Ramos (cell line): ENCODE measurements at regions not wholly inside any gene's neighbourhood (a gene's known extent, or its start where the extent isn't known, plus 50 kb on each side); places are given as distances from the start of the nearest gene placed in this dataset.

Experiments
- in situ Hi-C: fragments of 300-500 bp; cut with MboI; formaldehyde crosslinking; loops from one replicate; pipeline ENCODE4 v1.14.3; 2022; ENCODE audit warnings: low sequenced_read_pairs; ENCODE audit not compliant: unreplicated experiment

DNA sequence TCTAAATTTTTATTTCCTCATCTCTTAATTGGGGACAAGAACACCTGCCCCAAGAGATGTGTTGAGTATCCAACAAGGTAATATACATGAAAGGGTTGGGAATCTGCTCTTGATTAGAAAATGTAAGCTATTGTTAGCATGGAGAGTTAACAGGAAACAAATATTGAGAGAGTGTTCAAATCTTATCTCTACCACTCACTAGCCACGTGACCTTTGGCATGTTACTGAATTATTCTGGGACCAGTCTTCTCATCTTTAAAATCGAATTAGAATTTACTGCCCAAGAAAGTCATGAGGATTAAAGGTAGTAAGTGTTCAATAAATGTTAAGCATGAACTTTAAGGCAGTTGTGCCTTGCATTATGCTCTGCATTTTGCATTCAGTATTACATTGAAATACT lies 184.7 kb downstream of the MID1IP1 start:
- in situ Hi-C loops = loop anchor here (25.0 kb wide), 1 partner anchor 199 kb away; no protein-coding TSS in a partner anchor

DNA sequence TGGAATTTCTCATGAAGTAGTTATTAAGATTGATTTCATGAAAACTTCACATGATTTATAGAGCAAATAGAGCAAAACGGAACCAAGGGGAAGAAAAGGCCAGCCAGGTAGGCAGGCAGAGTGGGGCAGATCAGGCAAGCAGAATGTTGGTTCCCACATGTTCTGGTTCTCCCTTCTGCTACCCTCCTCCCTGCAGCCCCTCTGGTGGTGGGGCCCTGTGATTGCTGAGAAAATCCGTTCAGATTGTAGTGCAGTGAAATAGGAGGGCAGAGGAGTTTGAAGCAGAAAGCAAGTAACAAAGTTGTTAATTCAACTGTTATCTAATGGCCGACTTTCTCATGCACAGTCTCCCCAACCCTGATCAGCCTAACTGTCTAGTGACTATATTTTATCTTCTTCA lies 185.3 kb downstream of the MID1IP1 start:
- in situ Hi-C loops = loop anchor here (25.0 kb wide), 1 partner anchor 199 kb away; no protein-coding TSS in a partner anchor

DNA sequence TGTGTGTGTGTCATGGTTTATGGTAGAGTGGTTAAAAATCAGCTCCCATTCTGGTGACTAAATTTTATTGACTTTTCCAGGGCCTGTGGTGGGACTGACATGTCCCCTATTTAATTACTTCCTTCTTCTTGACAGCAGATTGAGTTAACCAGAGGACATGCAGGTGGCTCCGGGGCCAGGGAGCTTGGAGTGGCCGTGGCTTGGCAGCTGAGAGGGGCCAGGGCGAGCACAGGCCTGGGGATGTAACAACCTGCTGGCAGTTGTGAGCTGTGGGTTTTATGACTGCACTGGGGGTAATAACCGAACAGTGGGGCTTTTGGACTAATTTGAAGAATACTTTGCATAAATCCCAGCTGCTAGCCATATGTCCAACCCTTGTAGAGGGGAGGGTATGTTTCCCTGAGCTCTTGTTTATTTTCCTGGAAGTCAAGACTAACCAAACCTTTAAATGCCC lies 186.0 kb downstream of the MID1IP1 start:
- in situ Hi-C loops = loop anchor here (25.0 kb wide), 1 partner anchor 200 kb away; no protein-coding TSS in a partner anchor

DNA sequence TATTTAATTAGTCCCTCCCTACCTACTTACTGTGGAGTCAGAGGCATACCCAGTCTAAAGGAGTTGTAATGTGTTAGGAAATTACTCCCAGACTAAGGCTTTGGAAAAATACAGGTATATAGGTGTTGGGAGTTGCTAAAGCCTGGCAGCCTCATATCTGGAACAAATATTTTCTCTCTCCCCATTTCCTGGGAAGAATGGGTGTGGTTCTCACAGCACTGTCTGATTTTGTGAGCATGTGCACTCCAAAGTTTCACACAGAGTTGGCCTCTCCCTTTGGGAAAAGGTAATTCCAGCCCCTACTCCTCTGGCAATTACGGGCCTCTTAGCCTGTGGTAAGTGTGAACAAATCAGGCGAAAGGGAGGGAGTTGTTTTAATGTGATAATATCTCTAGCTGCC lies 187.0 kb downstream of the MID1IP1 start:
- in situ Hi-C loops = loop anchor here (25.0 kb wide), 1 partner anchor 201 kb away; no protein-coding TSS in a partner anchor

DNA sequence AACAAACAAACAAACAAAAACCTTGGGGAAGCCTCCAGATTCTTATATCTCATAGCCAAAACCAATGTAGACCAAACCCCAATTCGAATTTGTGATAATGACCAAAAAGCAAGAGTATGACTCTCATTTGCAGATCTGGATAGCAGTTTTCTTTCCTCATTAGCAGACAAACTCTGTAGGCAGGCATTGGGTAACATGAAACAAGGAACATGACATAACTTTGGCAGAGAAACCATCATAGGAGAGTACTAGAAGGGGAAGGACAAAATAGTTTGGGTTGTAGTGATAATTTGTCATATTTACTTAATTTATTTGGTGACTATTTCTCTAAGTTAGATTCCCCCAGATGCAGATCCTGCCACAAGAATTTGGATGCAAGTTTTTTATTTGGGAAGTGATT lies 187.8 kb downstream of the MID1IP1 start:
- in situ Hi-C loops = loop anchor here (25.0 kb wide), 1 partner anchor 202 kb away; no protein-coding TSS in a partner anchor

DNA sequence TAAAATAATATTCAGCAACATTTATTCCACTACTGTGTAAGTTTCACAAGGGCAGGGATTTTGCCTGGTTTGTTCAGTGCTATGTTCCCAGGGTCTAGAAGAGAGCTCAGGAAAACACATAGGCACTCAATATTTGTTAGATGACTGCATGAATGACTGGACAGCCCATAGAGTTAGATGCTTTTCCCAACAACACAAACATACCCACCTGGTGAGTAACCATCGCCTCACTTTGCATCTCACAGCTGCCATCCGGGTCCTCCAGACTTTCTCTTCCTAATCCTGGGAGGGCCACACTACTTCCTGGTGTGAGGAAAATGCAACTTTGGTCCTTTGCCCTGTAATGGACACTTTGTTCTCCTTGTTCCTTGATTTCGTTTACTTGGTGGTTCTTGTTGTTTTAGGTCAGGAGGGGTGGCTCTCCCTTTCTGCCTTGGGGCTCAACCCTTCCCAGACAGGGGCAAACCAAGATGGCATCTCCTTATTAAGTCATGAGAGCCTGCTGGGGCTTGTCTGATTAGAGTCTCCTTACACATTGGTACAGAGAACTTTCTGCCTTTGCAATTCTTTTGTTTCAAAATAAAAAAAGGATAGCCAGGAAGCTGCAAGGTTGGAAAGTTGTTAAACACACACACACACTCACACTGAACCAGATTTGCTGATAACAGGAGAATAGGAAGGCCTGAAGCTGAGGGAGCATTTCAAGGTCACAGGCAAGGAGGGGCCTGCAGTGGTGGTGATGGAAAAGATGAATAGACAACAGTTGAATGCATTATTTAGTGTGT lies 190.6 kb downstream of the MID1IP1 start:
- in situ Hi-C loops = loop anchor here (25.0 kb wide), 1 partner anchor 205 kb away; no protein-coding TSS in a partner anchor

DNA sequence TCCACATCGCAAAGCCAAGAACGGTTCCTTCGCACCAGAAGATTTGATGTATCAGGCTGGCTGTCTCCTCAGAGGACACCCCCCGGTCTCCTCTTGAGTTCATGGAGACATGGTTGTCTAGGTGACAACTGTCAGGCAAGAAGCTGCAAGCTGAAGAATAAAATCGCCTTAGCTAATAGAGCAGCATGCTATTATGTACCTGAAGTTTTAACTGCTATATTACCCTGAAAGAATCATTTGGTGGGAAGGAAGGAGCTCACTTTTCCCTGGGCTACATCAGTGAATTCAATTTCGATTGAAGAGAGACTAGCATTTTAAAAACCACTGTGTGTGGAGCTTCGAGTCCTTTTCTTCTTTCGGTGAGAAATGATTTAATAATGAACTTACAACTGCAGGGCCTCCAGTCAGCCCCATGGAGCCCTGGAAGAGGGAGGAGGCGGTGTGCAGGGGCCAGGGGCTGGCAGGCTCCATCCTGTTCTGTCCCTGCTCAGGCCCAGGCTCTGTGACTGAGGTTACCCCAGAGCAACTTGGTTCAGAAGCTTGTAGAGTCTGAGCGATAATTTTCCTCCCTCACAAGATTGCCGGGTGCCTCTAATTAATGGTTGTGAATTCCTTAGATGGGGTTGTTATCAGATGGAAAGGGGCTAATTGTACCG lies 191.3 kb downstream of the MID1IP1 start:
- in situ Hi-C loops = loop anchor here (25.0 kb wide), 1 partner anchor 205 kb away; no protein-coding TSS in a partner anchor

DNA sequence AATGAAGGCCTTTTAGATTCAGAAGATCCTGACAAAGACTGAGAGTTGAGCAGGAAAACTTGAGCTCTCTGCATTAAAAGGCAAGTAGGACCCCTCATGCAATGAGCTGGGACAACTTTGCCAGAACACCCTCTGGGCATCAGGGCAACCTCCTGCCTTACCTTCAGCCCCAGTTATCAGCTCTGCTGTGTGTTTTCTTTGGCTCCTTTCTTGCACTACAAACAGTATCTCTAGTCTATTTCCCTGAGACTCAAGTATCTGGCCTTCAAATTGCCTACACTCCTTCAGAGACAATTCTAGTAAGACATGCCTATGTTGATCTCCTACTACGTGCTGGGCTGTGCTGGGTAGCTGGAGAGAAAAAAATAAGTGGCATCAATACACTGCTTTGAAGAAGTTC lies 192.2 kb downstream of the MID1IP1 start:
- in situ Hi-C loops = loop anchor here (25.0 kb wide), 1 partner anchor 206 kb away; no protein-coding TSS in a partner anchor

DNA sequence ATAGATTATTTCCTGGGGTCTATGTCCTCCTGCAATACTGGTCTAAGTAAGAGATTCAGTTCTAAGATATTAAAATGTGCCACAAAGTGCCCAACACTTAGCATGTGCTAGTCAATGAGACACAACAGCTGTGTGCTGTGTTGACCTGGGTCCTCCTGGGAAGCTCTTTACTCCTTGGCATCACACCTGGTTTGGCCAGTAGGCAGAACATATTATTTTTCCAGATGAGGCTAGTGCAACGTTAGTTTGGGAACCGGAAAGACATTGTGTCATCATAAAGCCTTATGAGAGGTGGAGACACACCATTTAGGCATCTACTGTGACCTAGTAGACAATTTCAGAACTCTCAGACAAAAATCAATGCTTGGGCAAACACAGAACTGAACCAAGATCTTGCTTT lies 197.8 kb downstream of the MID1IP1 start:
- in situ Hi-C loops = loop anchor here (25.0 kb wide), 1 partner anchor 212 kb away; no protein-coding TSS in a partner anchor

DNA sequence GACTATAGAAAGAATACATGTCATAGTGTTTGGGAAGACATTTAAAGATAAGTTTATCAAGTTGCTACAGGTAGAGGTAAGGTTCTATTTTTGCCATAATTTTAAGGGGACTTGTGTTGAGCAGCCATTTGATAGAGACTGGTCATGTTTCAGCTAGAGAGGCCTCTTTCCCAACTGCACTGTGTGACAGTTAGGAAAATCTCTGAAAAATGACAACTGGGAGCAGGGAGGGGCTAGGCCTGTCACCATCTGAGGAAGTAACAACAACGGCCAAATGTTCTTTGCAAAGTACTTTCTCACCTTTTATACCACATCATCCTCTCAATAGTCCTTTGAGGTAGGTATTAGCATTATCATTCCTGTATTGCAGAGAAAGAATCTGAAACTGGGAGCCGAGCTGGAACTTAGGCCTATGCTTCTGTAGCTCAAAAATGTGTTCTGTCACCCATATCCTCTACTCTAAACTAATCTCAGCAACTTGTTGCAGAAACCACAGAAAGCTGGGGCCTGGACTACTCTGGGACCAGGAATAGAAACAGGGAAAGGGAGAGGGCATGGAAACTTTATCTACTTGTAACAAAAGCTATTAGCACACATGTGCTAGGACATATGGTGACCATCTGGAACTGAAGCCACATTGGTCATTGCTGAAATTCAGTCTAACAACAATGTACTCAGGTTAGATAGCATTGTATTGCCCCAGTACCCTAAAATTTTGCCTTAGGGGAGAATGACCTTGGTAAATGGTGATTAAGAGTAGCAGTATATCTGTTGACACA lies 198.9 kb downstream of the MID1IP1 start:
- in situ Hi-C loops = loop anchor here (25.0 kb wide), 1 partner anchor 213 kb away; no protein-coding TSS in a partner anchor

DNA sequence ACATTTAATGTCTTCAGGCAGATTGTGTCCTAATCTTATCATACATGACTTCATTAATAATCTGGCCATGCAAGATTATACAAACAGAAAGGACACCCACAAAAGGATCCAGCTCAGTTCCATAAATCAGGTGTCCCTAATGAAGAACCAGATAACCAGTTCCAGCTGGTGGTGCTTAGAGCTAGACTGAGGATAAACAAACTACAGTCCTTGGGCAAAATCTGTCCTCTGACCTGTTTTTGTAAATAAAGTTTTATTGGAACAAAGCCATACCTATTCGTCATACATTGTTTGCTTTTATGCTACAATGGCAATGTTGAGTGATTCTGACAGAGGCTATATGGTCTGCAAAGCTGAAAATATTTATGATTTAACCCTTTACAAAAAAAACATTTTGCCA lies 199.5 kb downstream of the MID1IP1 start:
- in situ Hi-C loops = no loop called here

DNA sequence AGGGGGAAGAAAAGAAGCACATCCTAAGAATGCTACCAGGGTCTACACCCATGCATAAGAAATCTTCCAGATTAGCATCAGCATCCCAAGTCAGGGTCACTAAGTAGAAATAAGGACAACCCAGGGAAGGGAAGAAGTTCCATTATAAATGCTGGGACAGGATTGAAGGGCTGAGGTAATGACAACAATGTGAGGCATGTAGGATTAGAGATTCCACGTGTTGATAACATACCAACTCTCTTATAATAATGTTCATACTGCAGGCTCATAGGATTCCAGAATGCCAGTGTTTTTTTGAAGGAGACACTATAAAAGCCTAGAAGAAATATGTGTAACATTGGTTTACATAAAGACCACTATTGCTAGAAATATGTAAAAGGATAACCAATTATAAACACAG lies 201.2 kb downstream of the MID1IP1 start:
- in situ Hi-C loops = no loop called here

DNA sequence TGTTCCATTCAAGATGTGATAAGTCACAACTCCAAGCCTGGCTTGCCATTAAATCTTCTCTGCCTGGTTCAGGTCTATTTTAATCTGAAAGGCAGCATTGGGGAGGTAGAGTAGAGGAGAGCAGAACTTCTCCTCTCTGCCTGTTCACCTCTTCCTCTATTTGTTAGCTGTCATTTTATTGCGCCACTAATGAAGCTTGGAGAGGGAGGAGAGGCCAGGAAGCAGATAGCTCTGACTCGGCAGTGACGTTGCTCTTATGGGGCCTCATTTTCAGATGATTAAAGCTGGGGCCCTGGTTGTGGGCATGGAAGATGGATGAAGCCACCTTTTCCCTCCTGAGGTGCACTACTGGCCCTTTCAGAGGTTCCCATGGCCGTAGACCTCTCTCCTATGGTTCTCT lies 207.3 kb downstream of the MID1IP1 start:
- in situ Hi-C loops = no loop called here

DNA sequence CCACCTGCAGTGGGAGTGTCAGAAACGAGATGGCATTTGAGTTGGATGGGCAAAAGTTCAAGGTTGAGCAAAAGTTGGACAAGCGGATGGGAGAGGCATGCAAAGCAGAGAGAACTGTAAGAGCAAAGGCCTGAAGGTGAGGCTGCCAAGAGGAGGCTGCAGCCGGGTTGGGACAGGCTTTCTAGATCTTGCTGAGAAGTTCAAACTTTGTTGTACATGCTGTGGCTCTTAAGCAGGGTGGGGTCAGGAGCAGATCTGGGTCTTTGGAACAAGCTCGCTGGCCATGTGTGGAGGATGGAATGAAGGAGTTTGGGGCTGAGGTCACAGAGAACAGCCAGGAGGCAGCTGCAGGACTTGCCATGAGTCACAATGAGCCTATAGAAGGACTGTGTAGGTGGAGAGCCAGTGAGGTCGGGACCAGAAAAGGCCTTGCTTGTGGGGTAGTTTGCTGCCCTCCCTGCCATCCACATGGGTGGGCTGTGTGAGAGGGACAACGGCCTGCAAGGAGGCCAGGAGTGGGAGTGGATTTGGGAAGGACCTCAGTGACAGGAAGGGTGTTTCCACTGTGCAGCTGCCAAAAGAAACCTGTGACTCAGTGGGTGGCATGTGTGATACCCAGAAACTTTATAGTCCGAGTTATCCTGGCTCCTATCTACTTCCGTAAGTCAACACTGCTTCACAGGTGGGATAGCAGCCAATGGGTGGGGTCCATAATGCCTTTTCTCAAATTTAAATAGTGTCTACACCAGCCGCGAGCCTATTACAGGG lies 210.4 kb downstream of the MID1IP1 start:
- in situ Hi-C loops = no loop called here

DNA sequence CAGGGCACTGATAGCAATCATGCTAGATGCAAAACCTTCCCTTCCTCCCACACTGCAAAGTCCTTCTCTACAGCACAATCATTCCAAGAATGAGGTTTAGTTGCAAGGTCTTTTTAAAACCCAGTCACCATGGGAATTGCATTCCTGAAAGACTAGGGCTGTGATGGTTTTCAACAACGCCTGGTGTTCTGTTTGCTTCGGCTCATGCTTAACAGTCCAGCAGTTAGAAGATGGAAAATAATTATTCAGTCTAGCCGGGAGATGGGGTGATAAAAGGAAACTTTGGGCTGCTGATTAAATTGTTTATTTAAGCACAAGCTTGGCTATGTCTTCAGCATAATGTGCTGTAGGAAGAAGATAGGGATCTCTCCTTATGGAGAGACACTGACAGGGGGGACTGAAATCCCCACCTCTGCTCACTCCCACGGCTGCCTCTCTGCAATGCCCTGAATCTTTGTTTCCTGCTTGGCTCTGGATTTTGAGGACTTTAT lies 211.4 kb downstream of the MID1IP1 start:
- in situ Hi-C loops = no loop called here

DNA sequence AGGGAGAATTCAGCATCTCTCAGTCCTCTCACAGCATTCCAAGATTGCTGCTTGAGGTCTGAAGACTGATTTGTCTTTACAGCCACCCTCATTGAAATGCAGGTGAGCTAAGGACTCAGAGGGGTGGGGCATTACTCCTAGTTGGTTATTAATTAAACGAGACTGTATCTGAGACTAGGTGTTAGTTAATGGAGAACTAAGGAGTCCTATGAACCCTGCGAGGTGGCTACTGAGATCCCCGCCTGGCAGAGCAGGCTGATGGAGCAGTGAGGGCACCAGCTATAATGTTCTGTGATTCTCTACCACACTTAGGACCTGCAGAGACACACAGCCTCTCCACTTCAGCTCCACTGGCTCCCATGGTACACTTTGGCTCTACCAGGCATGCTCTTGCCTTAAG lies 215.3 kb downstream of the MID1IP1 start:
- in situ Hi-C loops = no loop called here

DNA sequence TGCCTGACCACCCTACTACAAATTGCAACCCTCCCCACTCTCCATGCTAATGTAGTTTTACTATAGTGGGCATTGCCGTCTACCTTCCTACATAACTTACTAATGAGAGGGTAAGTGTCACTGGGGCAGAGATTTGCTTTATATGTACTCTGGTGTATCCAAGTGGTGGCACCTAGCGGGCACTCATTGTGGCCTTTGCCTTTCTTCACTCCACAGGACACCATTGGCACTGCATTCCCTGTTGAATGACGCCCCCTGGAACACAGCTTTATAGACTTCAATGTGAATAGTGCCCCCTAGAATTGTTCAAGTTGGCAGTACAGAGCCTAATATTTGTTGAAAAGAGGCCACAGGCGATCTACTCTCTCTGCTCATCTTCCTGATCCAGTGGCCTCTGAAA lies 215.8 kb downstream of the MID1IP1 start:
- in situ Hi-C loops = no loop called here

DNA sequence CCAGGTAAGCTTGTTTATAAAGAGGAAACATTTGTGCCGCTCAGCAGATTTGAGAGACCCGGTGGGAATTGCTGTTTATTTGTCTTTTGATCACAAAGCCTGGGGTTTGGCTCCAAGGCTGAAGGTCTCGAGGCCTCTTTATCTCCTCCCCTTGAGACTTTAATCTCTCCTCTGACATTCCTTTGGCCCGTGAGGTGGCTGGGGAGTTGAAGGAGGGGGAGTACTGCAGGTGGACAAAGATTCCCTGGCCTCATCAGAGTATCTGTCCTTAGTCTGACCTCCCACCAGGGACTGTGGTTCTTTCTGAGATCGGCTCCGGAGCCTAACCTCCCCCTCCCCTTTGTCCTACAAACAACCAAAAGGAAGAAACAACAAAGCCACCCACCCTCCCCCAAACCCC lies 216.5 kb downstream of the MID1IP1 start:
- in situ Hi-C loops = no loop called here

DNA sequence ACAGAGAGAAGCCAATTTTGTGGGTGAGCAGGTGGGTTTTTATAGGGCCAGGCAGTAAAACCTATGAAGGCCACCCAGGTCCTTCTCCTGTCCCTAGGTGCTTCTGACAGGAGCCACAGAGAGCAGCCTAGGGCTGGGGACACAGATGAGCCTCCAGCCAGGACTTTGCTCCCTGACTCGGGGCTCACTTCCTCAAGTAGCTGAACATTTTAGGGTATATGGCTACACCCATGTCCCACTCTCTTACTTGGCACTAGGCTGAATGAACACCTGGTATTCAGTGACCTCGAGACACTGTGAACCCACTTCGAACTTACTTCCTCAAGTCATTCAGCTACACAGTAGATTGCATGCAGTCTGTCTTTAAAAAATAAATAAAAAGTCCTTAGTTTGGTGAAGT lies 217.3 kb downstream of the MID1IP1 start:
- in situ Hi-C loops = no loop called here
